B cell (primary cell): ENCODE measurements at regions not wholly inside any gene's neighbourhood (a gene's known extent, or its start where the extent isn't known, plus 50 kb on each side); places are given as distances from the start of the nearest gene placed in this dataset.

Experiments
- ATAC-seq: fragments of 200-7000 bp; cut with Tn5 transposase; one replicate; pipeline ENCODE4 v1.10.0; 2021; ENCODE audit warnings: low read depth, mild to moderate bottlenecking, moderate number of reproducible peaks, moderate library complexity
- CTCF ChIA-PET: fragments of 350-600 bp; sonication (Branson Sonifier 250); formaldehyde crosslinking; loops from one replicate; lab custom pipeline; 2021; ENCODE audit warnings: antibody characterized with exemption, inconsistent platforms; lab: Charles Lee
- POLR2A ChIA-PET: fragments of 350-600 bp; sonication (Branson Sonifier 250); formaldehyde crosslinking; loops from one replicate; lab custom pipeline; 2021; ENCODE audit warnings: antibody characterized with exemption; lab: Charles Lee
- DNase-seq: peaks from one replicate; pipeline ENCODE4 v3.0.0; 2013
- H2AFZ ChIP-seq: 2 replicates; pipeline ENCODE4 v1.6.1; 2012; ENCODE audit warnings: mild to moderate bottlenecking, low read depth, low read length; ENCODE audit not compliant: insufficient read depth, poor library complexity, severe bottlenecking
- H3K27ac ChIP-seq, 2 donors: 1 replicate in 1 of 2; 2 replicates in 1 of 2; pipeline ENCODE4 v1.5.1; 2012 to 2013; ENCODE audit warnings: low read length in 2 of 2, mild to moderate bottlenecking in 2 of 2, moderate library complexity in 1 of 2
- H3K27me3 ChIP-seq, 4 experiments: fragments of 200-600 bp in 1 of 4; sonication (generic) in 1 of 4; replicated peaks in 1 of 4; 1 replicate in 2 of 4; 2 replicates in 2 of 4; pipeline versions ENCODE4 v1.6.1 to v1.7.0; 2013 to 2016; ENCODE audit warnings: low read length in 3 of 4, mild to moderate bottlenecking in 2 of 4, mixed read lengths in 1 of 4, moderate library complexity in 1 of 4; ENCODE audit not compliant: insufficient read depth in 4 of 4, control insufficient read depth in 3 of 4; ENCODE audit errors: control extremely low read depth in 1 of 4
- H3K36me3 ChIP-seq, 2 experiments: replicated peaks in 1 of 2; 1 replicate in 1 of 2; 2 replicates in 1 of 2; pipeline versions ENCODE4 v1.6.1 to v1.7.1; 2013; ENCODE audit warnings: low read length in 1 of 2; ENCODE audit not compliant: insufficient read depth in 2 of 2, control insufficient read depth in 1 of 2; ENCODE audit errors: control extremely low read depth in 1 of 2, extremely low read depth in 1 of 2
- H3K4me1 ChIP-seq, 2 donors: fragments of 200-600 bp in 1 of 2; sonication (generic) in 1 of 2; 1 replicate in 1 of 2; 2 replicates in 1 of 2; pipeline versions ENCODE4 v1.5.1 to v1.6.1; 2013 to 2017; ENCODE audit warnings: low read length in 2 of 2; ENCODE audit not compliant: control insufficient read depth in 2 of 2, insufficient read depth in 2 of 2
- H3K4me2 ChIP-seq: replicated peaks from 2 replicates; pipeline ENCODE3; 2012; ENCODE audit warnings: mild to moderate bottlenecking, low read depth, low read length; ENCODE audit not compliant: poor library complexity, severe bottlenecking
- H3K4me3 ChIP-seq, 5 experiments: fragments of 200-600 bp in 1 of 5; sonication (generic) in 1 of 5; 1 replicate in 3 of 5; 2 replicates in 2 of 5; pipeline versions ENCODE4 v1.5.1 to v1.7.0; 2011 to 2016; ENCODE audit warnings: low read length in 4 of 5, mild to moderate bottlenecking in 4 of 5, low read depth in 2 of 5, control low read depth in 1 of 5, moderate library complexity in 1 of 5; ENCODE audit not compliant: insufficient read depth in 1 of 5; ENCODE audit errors: control extremely low read depth in 1 of 5, extremely low read depth in 1 of 5
- H3K79me2 ChIP-seq: fragments of 200-600 bp; sonication (generic); one replicate; pipeline ENCODE4 v1.6.0; 2016; ENCODE audit warnings: low read length; ENCODE audit not compliant: control insufficient read depth, insufficient read depth
- H3K9ac ChIP-seq: fragments of 200-600 bp; sonication (generic); 2 replicates; pipeline ENCODE4 v1.6.1; 2017; ENCODE audit warnings: mild to moderate bottlenecking, low read length, moderate library complexity
- H3K9me3 ChIP-seq, 3 donors: one replicate each; pipeline versions ENCODE4 v1.6.1 to v1.7.1; 2013; ENCODE audit warnings: low read length in 2 of 3; ENCODE audit not compliant: control insufficient read depth in 2 of 3, insufficient read depth in 1 of 3; ENCODE audit errors: control extremely low read depth in 1 of 3
- H4K20me1 ChIP-seq: 2 replicates; pipeline ENCODE4 v1.6.0; 2012; ENCODE audit warnings: mild to moderate bottlenecking, low read length; ENCODE audit not compliant: insufficient read depth, control insufficient read depth, poor library complexity, severe bottlenecking
- H3K27ac Mint-ChIP-seq: one replicate; pipeline ENCODE4 v1.8.0; 2021; ENCODE audit warnings: mixed read lengths
- H3K27me3 Mint-ChIP-seq: one replicate; pipeline ENCODE4 v1.8.0; 2021; ENCODE audit warnings: mixed read lengths
- H3K4me1 Mint-ChIP-seq: one replicate; pipeline ENCODE4 v1.8.0; 2021; ENCODE audit warnings: mixed read lengths
- H3K4me3 Mint-ChIP-seq: one replicate; pipeline ENCODE4 v1.8.0; 2021; ENCODE audit warnings: mixed read lengths
- H3K9me3 Mint-ChIP-seq: one replicate; pipeline ENCODE4 v1.8.0; 2022; ENCODE audit warnings: mixed read lengths; ENCODE audit not compliant: insufficient read depth
- CTCF ChIP-seq: fragments of 200-600 bp; IDR thresholded peaks from one replicate; pipeline ENCODE4 v1.8.0; 2022; ENCODE audit warnings: antibody characterized with exemption, mild to moderate bottlenecking
- EZH2 ChIP-seq: IDR thresholded peaks from 2 replicates; pipeline ENCODE4 v1.6.1; 2012; ENCODE audit warnings: borderline replicate concordance, low read depth, mild to moderate bottlenecking, moderate library complexity, low read length; ENCODE audit not compliant: insufficient read depth, poor library complexity, severe bottlenecking
- WGBS: methylation state at CpG from one replicate; pipeline ENCODE4 v1.1.5; 2013; ENCODE audit warnings: missing lambda C conversion rate; ENCODE audit not compliant: insufficient coverage; 5-methylcytosine and 5-hydroxymethylcytosine counted together
- intact Hi-C: fragments of 100-400 bp; cut with micrococcal nuclease; formaldehyde crosslinking; loops from one replicate; pipeline ENCODE4 v1.10.0; 2022

GRCh38 chrX:16222151-16222550 lies 54.9 kb downstream of the MAGEB17 start:
- no peak for DNase-seq
- Histone ChIP-seq H3K27me3 (no peaks in the 10 kb centered on the region), H3K79me2 (no peaks in the 10 kb centered on the region), H3K4me1 (no peaks in the 10 kb centered on the region), H2AFZ (no peak overlapping the region), H3K9ac (no peak overlapping the region), H3K4me3 (no peak overlapping the region), H4K20me1 (no peaks in the 10 kb centered on the region), H3K4me2 (no peak overlapping the region), H3K9me3 (peaks cover 0 to 6% (median 0%) of the 10 kb centered on the region in 3 donors), H3K27ac (no peak overlapping the region), H3K36me3 (no peaks in the 10 kb centered on the region)
- Mint-ChIP-seq H3K27me3 (no peaks in the 10 kb centered on the region), H3K9me3 (peaks cover 6% of the 10 kb centered on the region), H3K27ac (no peak overlapping the region), H3K4me3 (no peak overlapping the region), H3K4me1 (no peaks in the 10 kb centered on the region)
- TF ChIP-seq EZH2 (no peak), CTCF (no peak)
- no peak for ATAC-seq
- CTCF ChIA-PET: no interaction called here
- intact Hi-C loops: no loop called here
- POLR2A ChIA-PET: no interaction called here

- Mint-ChIP-seq H3K27ac (no peak overlapping the region), H3K4me3 (no peak overlapping the region)
These were observed 56.1 kb downstream of the MAGEB17 start for GRCh38 chrX:16223385-16223784.

More at GRCh38 chrX:16223385-16223784, 56.1 kb downstream of the MAGEB17 start:
- DNase-seq (no peak), ATAC-seq (no peak)
- CTCF ChIA-PET: no interaction called here
- H3K4me2 ChIP-seq: no peak overlapping the region
- POLR2A ChIA-PET: no interaction called here
- no CpG with 5 or more reads among the region's 1 CpG for WGBS
- H3K27ac ChIP-seq: no peak overlapping the region
- TF ChIP-seq EZH2 (no peak), CTCF (no peak)
- no peak overlapping the region for H3K9ac ChIP-seq
- Mint-ChIP-seq H3K4me1 (no peaks in the 10 kb centered on the region), H3K9me3 (peaks cover 6% of the 10 kb centered on the region), H3K27me3 (no peaks in the 10 kb centered on the region)
- H3K27me3 ChIP-seq: no peaks in the 10 kb centered on the region
- H3K36me3 ChIP-seq: no peaks in the 10 kb centered on the region
- peaks cover 0 to 6% (median 0%) of the 10 kb centered on the region in 3 donors for H3K9me3 ChIP-seq
- H3K4me1 ChIP-seq: no peaks in the 10 kb centered on the region
- H3K4me3 ChIP-seq: no peak overlapping the region
- intact Hi-C loops: no loop called here
- H2AFZ ChIP-seq: no peak overlapping the region
- no peaks in the 10 kb centered on the region for H4K20me1 ChIP-seq
- H3K79me2 ChIP-seq: no peaks in the 10 kb centered on the region
